GM12891 (cell line): ENCODE measurements at regions not wholly inside any gene's neighbourhood (a gene's known extent, or its start where the extent isn't known, plus 50 kb on each side); places are given as distances from the start of the nearest gene placed in this dataset.

Experiments
- PAX5 ChIP-seq: IDR thresholded peaks from 2 replicates; pipeline ENCODE4 v1.6.1; 2011; ENCODE audit warnings: low read length, moderate library complexity, mild to moderate bottlenecking; ENCODE audit not compliant: insufficient read depth, severe bottlenecking
- POLR2A ChIP-seq: IDR thresholded peaks from 2 replicates; pipeline ENCODE4 v1.6.1; 2011; ENCODE audit warnings: low read depth, low read length, control low read depth
- POLR2AphosphoS5 ChIP-seq: IDR thresholded peaks from 2 replicates; pipeline ENCODE4 v1.6.1; 2011; ENCODE audit warnings: low read depth, low read length, control low read depth
- POU2F2 ChIP-seq: IDR thresholded peaks from 2 replicates; pipeline ENCODE4 v1.6.1; 2011; ENCODE audit warnings: low read depth, mild to moderate bottlenecking, control low read depth, low read length, moderate library complexity
- SPI1 ChIP-seq: IDR thresholded peaks from 2 replicates; pipeline ENCODE4 v1.6.1; 2011; ENCODE audit warnings: low read depth, low read length, control low read depth
- TAF1 ChIP-seq: IDR thresholded peaks from 2 replicates; pipeline ENCODE4 v1.6.1; 2011; ENCODE audit warnings: low read depth, low read length, control low read depth

DNA sequence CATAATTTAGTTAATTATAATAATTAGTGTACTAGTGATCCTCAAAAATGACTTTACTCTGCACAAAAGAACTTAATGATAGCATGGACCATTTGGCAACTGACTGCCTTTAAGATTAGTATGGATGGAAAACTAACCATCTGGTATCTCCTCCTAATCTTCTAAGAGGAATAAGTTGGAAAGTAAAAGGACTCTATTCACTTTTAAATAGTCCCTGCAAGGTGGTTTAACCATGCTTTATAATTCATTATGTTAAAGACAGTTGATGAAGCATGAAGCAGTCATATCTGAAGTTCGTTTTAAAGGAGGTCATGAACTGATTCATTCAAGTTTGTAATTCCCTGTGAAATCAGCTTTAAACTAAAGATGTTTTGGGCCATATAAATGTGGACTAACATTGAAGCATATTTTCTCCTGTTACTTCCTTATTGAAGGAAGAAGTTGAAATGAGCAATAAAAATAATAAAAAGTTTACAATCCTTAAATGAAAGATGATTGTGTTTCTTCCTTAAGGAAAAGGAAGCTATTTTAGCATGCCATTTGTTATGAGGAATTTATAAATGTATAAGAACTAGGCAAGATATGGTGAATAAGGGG is 446.0 kb downstream of the XIRP2 start:
- no peak for TF ChIP-seq TAF1
- no peak for TF ChIP-seq POLR2A
- no peak for TF ChIP-seq POLR2AphosphoS5
- no peak for TF ChIP-seq PAX5
- no peak for TF ChIP-seq SPI1
- TF ChIP-seq POU2F2: no peak
